Hepatic stellate cell (primary cell): ENCODE measurements at regions not wholly inside any gene's neighbourhood (a gene's known extent, or its start where the extent isn't known, plus 50 kb on each side); places are given as distances from the start of the nearest gene placed in this dataset.

Source experiments
- DNase-seq: peaks from one replicate; pipeline ENCODE4 v3.0.0; 2011; ENCODE audit warnings: low spot score

DNA sequence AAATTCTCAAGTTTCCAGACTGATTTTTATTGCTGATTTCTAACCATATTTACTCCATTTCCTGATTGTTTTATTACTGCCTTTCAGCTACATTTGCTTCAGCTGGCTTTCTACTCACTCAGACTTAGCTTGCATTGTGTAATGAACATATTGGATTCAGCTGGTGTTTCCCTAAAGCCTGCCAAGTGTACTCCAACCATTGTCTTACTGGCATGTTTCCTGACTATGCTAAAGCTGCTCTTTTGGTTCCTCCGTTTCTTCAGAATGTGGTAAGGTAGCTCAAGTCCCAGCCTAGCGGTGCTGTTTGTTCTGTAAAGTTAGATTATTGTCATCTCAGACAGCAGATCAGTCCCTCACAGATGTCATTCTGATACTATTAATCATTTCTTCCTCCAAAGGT, 53.1 kb upstream of the GLRA2 start:
- DNase-seq: no peak

DNA sequence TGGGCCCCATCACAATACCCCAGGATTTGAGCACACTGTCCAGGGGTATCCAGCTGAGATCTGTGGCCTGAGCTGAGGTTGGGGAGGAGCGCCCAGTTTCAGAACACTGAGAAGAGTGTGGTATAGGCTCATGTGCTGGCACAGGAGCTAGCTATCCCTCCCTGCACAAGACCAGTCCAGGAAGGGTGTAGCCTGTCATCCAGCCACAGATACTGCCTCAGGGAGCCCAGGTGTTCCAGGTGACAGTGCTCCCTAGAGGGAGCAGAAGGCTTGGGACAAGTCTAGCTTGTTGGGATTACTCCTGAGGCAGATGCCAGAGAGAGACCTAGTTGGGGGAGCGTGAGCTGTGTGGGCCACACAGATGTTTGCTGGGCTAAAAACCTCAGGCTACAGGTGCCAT, 79.6 kb upstream of the GLRA2 start:
- no peak for DNase-seq

DNA sequence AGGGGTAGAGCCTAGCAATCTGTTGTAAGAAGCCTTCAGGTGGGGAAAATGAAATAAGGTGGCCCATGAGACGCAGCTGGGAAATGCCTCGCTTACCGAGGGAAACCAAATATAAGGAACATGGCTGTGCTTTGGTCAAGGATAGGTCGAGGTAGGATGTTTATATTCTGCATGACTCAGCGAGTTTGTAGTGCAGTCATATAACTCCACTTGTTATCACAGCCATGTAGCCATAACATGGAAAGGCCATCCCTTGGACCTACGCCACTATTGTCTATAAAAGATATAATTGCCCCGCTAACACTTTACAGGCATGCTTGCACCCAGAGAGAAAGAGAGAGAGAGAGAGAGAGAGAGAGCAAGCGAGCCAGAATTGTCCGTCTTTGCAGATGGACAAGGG, 80.9 kb upstream of the GLRA2 start:
- no peak for DNase-seq

DNA sequence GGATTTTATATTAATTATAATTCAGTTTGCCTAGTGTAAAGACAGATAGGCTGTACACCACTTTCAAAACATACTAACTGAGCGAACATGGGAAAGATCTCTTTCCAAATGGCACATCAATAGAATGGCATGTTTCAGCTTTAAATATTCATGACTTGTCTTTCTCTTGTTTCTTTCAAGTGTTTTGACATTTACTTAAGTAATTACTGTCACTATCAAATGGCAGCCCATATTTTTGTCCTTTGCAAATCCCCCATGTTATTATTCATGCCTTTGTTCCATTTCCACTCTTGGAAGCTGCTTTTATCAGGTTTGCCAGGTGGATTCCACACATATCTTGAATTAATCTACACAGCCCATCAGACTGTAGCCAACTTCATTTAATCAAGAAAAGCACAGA, 89.2 kb upstream of the GLRA2 start:
- no peak for DNase-seq

DNA sequence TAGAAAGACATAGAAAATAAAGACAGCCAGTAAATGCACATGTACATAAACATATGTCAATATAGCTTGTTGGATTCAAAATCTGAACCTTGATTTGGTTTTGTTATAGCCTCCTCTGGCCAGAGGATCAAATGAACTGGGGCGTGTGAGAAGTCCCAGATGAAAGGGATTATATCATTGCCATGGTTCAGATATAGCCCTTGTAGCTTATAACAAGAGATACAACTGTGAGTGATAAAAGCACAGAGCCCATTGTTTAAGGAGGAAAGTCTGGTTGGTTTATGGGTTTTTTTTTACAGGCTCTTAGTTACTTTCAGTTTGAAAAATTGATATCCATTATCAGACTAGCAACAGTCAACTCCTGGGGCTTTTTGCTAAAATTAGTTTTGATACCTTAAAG, 101.7 kb upstream of the GLRA2 start:
- DNase-seq: no peak

DNA sequence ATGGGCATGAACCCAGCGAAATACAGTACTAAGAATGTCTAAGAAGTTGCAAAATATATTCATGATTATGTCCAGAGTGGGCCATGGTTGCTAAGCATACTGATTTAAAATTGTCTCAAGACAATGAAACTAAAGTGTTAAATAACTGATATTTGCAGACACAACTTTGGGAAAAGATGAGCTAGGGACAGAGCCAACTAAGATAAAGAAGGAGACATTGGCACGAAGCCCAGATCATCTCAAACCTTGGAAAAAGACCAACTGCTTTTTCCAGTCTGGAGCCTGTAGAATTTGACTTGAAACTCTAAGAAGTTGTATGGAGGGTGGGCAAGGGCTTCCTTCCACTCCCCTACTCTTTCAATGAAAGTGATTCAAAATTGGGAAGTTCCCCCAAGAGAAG, 108.5 kb upstream of the GLRA2 start:
- no peak for DNase-seq

DNA sequence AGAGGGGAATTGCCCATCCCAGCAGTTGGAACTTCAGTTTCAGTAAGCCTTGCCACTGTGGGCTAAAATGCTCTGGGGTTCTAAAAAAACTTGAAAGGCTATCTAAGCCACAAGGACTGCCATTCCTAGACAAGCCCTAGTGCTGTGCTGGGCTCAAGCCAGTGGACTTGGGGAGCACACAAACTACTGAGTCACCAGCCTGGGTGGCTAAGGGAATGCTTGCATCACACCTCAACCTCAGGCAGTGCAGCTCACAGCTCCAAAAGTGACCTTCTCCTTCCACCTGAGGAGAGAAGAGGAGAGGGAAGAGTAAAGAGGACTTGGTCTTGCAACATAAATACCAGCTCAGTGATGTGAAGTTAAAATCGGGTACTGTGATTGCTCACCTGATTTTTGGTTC, 116.7 kb upstream of the GLRA2 start:
- no peak for DNase-seq

DNA sequence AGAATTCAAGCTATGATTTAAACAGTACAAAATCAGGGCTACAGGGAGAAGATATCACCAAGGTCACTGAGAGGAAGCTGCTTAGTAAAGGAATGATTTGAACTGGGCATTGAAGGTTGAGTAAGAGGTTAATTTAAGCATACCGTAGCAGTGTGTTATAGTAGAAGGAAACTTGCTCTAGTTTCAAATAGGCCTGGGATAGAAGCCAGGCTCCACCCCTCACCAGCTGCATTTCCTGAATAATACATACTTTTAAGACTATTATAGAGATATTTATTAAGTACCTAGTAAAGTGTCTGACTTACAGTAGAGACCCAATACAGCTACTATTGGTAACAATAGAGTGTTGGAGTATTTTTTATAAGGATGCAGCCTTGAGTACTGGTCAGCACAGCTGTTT, 118.0 kb upstream of the GLRA2 start:
- no peak for DNase-seq

DNA sequence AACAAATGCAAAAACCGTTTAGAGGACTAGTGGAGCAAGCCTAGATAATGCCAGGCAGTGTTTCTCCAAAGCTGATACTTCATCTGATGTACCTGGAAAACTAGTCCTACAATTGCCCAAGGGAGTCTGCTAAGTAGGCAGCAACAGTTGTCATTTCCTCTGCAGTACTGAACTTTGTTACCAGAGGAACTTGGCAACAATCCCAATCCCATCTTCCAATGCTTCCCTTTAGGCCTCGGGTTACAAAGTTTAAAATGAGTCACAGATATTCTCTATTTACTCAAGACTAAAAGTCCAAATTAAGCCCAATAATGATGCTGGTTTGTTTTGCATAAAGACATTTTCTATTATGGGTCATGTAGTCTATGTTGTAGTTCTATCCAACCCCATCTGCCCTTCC, 120.0 kb upstream of the GLRA2 start:
- no peak for DNase-seq

DNA sequence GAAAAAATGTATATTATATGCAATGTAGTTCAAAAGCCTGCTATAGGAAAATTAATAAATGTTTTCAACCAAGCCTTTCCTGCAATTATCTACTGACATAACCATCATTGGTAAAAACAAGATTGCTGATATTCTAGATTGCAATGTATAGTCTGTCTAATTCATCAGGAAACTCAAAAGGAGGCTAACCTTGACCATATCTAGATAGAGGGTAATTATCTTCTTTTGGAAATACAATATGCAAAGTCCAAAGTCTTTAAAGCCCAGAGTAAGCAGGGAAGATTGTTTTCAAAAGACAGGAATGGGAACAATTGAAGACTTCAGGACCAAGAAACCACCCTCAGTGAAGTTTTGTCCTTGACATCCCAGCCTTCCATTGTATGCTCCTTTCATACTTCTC, 123.1 kb upstream of the GLRA2 start:
- DNase-seq: no peak

DNA sequence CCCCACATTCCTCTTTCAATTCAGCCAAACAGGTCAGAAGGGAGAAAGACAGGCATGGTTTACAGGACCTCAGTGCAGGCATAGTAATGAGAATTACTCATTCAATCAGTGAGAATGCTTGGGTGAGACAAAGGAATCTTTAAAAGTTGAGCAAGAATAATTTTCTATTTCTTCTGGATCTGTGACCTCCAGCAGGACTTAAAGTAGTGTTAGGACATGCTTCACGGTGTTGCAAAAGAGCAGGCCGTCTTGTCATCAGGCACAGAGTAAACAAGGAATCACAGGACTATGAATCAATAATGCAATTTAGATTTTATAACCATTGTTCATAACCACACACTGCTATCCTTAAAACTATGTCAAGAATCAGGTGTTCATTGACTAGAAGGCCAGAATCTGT, 130.6 kb upstream of the GLRA2 start:
- no peak for DNase-seq

DNA sequence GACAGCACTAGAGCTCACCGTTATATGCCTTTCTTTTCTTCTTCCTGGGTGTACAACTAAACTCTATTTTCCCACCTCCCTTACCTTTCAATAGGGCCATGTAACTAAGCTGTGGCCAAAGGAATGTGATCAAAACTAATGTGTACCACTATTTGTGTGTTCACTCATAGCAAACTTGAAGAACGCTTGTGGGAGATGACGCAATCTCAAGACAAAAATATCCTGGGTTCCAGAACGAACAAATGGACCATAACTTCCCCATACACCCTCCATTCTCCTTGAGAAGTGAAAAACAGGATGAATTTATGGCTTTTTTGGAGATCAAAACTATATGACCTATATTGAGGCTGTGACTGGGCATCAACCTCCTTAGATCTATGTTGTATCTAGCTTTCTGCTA, 139.7 kb upstream of the GLRA2 start:
- DNase-seq: no peak

DNA sequence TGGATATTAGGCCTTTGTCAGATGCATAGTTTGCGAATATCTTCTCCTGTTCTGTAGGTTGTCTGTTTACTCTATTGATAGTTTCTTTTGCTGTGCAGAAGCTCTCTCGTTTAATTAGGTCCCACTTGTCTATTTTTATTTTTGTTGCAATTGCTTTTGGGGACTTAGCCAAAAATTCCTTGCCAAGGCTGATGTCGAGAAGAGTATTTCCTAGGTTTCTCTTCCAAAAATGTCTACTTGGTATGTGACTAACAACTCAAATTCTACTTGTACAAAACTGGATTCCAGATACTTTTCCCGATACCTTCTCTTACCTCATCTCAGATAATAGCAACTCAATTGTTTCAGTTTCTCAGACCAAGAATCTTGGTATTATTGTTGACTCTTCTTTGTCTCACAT, 142.4 kb upstream of the GLRA2 start:
- DNase-seq: no peak

DNA sequence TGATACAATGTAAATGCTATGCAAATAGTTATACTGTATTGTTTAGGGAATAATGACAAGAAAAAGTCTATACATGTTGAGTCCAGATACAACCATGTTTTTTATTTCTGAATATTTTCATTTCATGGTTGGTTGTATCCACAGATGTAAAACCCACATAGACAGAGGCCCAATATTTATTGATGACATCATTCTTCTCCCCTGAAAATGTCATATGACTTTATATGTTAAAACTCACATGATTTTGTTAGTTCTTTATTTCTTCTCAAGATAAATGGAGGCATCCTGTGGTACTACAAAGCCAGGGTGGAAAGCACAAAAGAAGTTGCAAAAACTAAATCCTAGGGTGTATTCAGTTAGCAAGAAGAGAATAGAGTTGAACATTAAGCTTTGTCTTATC, 149.3 kb upstream of the GLRA2 start:
- DNase-seq: no peak

DNA sequence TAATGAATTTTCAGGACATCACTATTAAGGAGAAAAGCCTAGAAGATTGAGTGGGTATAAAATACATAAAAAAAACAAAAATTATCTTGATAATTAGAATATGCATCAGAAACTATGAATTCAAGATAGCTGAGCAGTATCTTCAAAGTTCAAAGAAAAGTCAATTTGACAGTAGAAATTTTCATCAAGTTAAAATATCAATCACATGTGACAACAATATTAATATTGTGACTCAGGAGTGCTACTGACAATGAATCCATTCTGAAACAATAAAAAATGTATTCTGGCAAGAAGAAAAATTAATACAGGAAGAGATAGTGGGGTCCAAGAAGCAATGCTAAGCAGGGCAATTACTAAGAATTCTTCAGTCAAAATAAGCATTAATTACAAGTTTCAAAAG, 151.9 kb upstream of the GLRA2 start:
- DNase-seq: no peak

DNA sequence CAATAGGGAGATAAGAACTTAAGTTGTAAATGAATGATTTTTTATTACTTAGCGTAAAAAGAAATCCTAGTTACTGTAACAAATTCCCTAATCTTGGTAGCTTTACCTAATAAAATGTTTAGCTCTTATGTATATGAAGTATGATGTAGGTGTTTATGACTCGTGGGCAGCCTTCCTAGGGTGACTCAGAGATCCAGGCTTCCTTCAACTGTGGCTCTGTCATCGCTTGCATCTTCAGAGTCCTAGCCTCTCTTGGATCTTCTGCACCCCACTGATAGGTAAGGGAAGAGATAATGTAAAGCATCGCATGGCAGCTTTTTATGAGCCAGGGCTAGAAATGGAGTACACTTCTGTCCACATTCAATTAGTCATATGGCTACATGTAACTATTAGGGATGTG, 165.6 kb upstream of the GLRA2 start:
- DNase-seq: no peak

DNA sequence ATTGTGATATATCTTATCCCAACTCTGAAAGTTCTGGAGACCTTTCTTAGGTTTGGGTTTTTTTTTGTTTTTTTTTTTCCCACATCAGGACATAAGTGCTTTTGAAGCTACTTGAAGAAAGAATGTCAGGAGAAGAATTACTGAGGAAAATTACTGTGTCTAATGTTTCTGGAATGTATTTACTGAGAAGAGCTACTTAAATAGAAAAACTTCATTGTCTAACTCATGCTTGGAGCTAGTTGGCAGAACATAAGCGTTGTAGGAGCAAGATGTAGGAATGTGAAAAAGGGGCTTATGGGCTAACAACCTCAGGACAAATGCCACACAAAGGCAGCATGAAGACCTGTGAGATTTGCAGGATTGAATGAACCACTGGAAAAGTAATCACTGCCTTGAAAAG, 166.6 kb upstream of the GLRA2 start:
- DNase-seq: no peak

DNA sequence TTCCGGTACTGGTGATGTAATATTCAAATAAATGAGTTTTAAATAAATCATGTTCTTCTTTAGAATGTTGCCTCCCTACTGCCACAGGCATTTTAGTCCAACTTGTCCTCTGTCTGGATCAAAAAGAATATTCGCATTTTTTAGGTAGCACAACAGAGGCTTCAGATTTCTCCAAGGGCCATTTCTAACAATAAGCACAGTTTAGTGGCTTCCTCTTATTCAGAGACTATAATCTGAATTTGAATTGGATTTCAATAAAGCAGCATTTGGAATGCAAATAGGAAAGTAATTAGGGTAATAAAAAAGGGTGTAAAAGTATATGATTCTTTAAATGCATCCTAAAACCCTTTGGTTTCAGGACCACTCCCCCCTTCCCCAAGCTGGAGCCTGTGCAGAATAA, 167.9 kb upstream of the GLRA2 start:
- no peak for DNase-seq

DNA sequence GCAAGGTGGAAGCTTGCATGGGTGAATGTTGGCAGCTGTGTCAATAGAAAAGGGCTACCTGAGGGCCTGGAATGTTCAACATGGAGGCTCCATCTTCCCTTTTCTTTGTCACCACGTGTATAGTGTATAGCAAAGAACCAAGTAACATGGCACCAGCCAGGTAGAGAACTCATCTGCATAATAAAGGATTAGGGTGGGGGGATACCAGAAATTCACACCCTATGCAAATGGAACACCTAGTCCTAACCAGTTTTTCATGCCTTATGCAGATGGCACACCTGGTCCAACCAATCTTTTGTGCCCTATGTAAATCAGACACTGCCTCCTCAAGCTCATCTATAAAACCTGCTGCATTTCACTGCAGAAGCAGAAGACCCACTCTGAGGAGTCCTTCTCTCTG, 169.6 kb upstream of the GLRA2 start:
- DNase-seq: no peak

DNA sequence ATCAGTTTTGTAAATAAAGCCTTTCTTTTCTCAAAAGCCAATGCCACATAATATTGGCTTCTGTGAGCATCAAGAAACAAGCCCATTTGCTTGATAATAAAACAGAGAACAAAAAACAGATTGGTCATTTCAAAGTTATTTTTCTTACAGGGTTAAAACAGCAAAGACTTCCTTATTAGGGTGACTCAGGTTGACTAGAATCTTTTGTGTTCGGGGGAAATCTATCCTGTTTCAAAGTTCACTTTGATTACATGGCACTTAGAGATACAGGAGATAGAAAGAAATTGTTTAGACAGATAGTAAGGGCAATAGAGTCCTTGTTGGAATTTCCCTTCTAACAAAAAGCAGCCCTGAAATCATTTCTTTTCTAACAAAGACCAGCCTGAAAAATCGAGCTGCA, 170.0 kb upstream of the GLRA2 start:
- DNase-seq: no peak

DNA sequence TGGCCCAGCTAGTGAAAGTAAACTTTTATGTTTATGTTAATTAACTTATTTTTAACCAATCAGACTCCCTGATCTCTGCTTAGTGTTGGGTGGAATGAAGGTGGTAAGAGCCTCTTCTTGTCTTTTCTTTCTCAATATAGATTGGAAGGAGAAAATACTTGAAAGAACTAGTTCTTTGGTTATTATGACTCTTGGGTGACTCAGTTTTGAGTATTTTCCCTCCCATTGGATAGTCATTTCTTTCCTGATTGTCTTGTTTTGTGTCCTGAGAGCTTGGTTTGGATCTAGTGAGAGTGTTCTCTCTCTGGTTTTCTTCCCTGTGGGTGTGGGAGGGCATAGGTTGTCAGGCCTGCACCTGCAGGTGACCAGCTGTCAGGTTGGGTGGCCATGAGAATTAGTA, 172.0 kb upstream of the GLRA2 start:
- no peak for DNase-seq

DNA sequence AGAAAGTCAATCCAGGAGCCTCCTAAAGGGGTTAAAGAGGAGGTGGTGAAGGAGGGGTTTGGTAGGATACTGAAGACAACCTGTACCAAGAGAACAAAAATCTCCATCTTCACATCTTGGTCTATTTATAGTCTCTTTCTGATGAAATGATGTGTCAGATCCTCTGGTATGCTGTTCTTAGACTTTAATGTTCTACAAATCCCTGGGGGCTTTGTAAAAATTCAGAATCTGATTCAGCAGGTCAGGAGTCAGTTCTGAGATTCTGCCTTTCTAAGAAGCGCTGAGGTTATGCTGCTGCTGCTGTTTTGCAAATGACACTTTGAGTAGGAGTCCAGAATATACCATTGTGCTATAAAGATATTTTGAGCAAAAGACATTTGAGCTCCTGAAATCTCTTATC, 172.9 kb upstream of the GLRA2 start:
- DNase-seq: peak; percentile 5

DNA sequence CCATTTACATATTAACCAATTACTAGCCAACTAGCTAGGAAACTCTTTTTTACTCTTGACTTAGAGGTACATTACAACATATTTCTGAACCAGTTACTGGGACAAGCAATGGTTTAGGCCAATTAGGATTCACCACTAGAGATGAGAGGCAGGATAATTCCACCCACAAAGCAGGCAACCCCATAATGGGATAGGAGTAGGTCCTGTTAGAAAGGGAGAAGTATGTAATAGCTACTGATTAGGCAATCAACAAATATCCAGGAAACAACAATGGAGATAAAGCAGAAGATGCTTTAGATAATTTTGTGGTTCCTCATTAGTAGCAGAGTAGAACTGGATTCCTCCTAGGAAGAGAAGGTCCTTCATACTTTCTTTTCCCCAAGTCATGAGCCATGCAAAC, 173.8 kb upstream of the GLRA2 start:
- no peak for DNase-seq

DNA sequence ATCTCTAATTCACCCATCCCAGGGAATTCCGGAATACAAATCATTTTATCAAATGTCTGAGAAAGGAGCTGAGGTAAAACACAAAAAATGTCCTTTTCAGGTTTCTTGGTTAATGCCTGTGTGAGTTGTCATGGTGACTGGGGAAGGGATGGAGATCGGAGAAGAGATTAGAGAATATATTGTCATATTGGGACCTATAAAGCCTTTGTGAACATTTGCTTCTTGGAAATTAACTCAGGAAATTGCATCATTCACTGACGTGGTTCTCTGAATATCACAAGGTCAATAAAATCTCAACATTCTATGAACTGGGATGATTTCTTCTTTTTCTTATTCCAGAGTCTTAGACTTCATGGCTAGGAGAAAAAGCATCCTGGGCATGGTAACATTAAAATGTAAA, 174.8 kb upstream of the GLRA2 start:
- DNase-seq: no peak

DNA sequence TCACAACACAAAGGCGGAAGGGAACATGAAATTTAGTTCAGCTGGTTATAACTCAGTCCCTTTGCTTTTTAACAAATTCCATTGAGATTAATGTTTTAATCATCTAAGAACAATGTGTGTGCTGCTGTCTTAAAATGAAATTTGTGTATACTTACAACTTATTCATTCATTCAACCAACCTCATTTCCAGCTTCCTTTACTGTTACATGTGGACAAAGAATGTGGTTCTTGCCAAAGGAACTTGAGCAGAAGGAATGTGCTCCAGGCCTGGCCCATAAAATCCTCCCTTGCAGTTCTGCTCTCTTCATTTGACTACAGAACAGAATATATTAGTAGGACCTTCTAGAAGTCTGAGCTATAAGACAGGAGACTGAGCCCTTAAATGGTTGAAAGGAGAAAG, 176.8 kb upstream of the GLRA2 start:
- no peak for DNase-seq
